H9 (cell line): ENCODE measurements at regions not wholly inside any gene's neighbourhood (a gene's known extent, or its start where the extent isn't known, plus 50 kb on each side); places are given as distances from the start of the nearest gene placed in this dataset.

Experiments
- DNase-seq: peaks from one replicate; pipeline ENCODE4 v3.0.0-alpha.2; 2017
- H2AFZ ChIP-seq: one replicate; pipeline ENCODE4 v1.6.1; 2013; ENCODE audit warnings: mild to moderate bottlenecking, low read length, control low read depth, moderate library complexity
- H2AK5ac ChIP-seq: 2 replicates; pipeline ENCODE4 v1.6.1; 2013; ENCODE audit warnings: low read length, control low read depth, mixed read lengths; ENCODE audit not compliant: insufficient read length
- H2BK120ac ChIP-seq: one replicate; pipeline ENCODE4 v1.6.1; 2013; ENCODE audit warnings: low read depth, mild to moderate bottlenecking, low read length, control low read depth, inconsistent platforms; ENCODE audit not compliant: poor library complexity, severe bottlenecking
- H2BK12ac ChIP-seq: 2 replicates; pipeline ENCODE4 v1.6.1; 2013; ENCODE audit warnings: low read length, control low read depth, mixed read lengths, low read depth; ENCODE audit not compliant: insufficient read length
- H2BK15ac ChIP-seq: 2 replicates; pipeline ENCODE4 v1.6.1; 2013; ENCODE audit warnings: low read depth, low read length, control low read depth
- H2BK20ac ChIP-seq: one replicate; pipeline ENCODE4 v1.6.1; 2013; ENCODE audit warnings: low read depth, mild to moderate bottlenecking, low read length, control low read depth, inconsistent platforms; ENCODE audit not compliant: poor library complexity, severe bottlenecking
- H2BK5ac ChIP-seq: 2 replicates; pipeline ENCODE4 v1.6.1; 2013; ENCODE audit warnings: low read length, control low read depth, mixed read lengths; ENCODE audit not compliant: insufficient read length
- H3K14ac ChIP-seq: 2 replicates; pipeline ENCODE4 v1.6.1; 2013; ENCODE audit warnings: low read length, control low read depth; ENCODE audit not compliant: insufficient read depth
- H3K18ac ChIP-seq: 2 replicates; pipeline ENCODE4 v1.6.1; 2013; ENCODE audit warnings: low read depth, mild to moderate bottlenecking, mixed read lengths, low read length, control low read depth; ENCODE audit not compliant: insufficient read length
- H3K23ac ChIP-seq: 2 replicates; pipeline ENCODE4 v1.6.1; 2013; ENCODE audit warnings: low read length, control low read depth, mixed read lengths, low read depth; ENCODE audit not compliant: insufficient read length
- H3K23me2 ChIP-seq: 2 replicates; pipeline ENCODE4 v1.6.1; 2013; ENCODE audit warnings: low read depth, mild to moderate bottlenecking, mixed read lengths, low read length, control low read depth; ENCODE audit not compliant: insufficient read length, poor library complexity, severe bottlenecking
- H3K27ac ChIP-seq: 2 replicates; pipeline ENCODE4 v1.5.1; 2013; ENCODE audit warnings: low read length, control low read depth, mixed read lengths, low read depth; ENCODE audit not compliant: insufficient read length
- H3K27me3 ChIP-seq: 2 replicates; pipeline ENCODE4 v1.6.1; 2013; ENCODE audit warnings: low read length, control low read depth, inconsistent platforms; ENCODE audit not compliant: insufficient read depth
- H3K4ac ChIP-seq: 2 replicates; pipeline ENCODE4 v1.6.1; 2013; ENCODE audit warnings: low read depth, mild to moderate bottlenecking, control low read depth, inconsistent platforms, low read length, moderate library complexity
- H3K4me1 ChIP-seq: 2 replicates; pipeline ENCODE4 v1.6.1; 2013; ENCODE audit warnings: low read length, control low read depth, inconsistent platforms; ENCODE audit not compliant: insufficient read depth
- H3K4me2 ChIP-seq: 2 replicates; pipeline ENCODE4 v1.6.1; 2013; ENCODE audit warnings: low read length, control low read depth, mixed read lengths; ENCODE audit not compliant: insufficient read length, insufficient read depth
- H3K56ac ChIP-seq: 2 replicates; pipeline ENCODE4 v1.6.1; 2013; ENCODE audit warnings: low read depth, mild to moderate bottlenecking, mixed read lengths, low read length, control low read depth; ENCODE audit not compliant: insufficient read length
- H3K79me1 ChIP-seq: 2 replicates; pipeline ENCODE4 v1.6.1; 2013; ENCODE audit warnings: low read depth, mild to moderate bottlenecking, moderate library complexity, low read length, control low read depth, inconsistent platforms; ENCODE audit not compliant: insufficient read depth, poor library complexity, severe bottlenecking
- H3K79me2 ChIP-seq: 2 replicates; pipeline ENCODE4 v1.6.1; 2013; ENCODE audit warnings: low read length, control low read depth, inconsistent platforms; ENCODE audit not compliant: insufficient read depth
- H3K9ac ChIP-seq: 2 replicates; pipeline ENCODE4 v1.6.1; 2013; ENCODE audit warnings: low read length, control low read depth, mixed read lengths; ENCODE audit not compliant: insufficient read length; ENCODE audit errors: extremely low read depth
- H3K9me3 ChIP-seq: one replicate; pipeline ENCODE4 v1.6.1; 2013; ENCODE audit warnings: low read depth, low read length, inconsistent platforms; ENCODE audit not compliant: control insufficient read depth
- H3T11ph ChIP-seq: one replicate; pipeline ENCODE4 v1.6.1; 2013; ENCODE audit warnings: mild to moderate bottlenecking, low read length, control low read depth, inconsistent platforms
- H4K20me1 ChIP-seq: one replicate; pipeline ENCODE4 v1.6.1; 2013; ENCODE audit not compliant: control insufficient read depth, insufficient read length, insufficient read depth
- H4K5ac ChIP-seq: 2 replicates; pipeline ENCODE4 v1.6.1; 2013; ENCODE audit warnings: low read depth, mild to moderate bottlenecking, mixed read lengths, low read length, control low read depth; ENCODE audit not compliant: insufficient read length
- H4K8ac ChIP-seq: replicated peaks from 2 replicates; pipeline ENCODE4 v1.6.1; 2013; ENCODE audit warnings: low read length, control low read depth, mixed read lengths, low read depth; ENCODE audit not compliant: insufficient read length
- H4K91ac ChIP-seq: 2 replicates; pipeline ENCODE4 v1.6.1; 2013; ENCODE audit warnings: low read depth, mild to moderate bottlenecking, moderate library complexity, mixed read lengths, low read length, control low read depth; ENCODE audit not compliant: insufficient read length
- H3K27ac Mint-ChIP-seq, 3 experiments: 2 replicates in 2 of 3; 3 replicates in 1 of 3; pipeline ENCODE4 v1.8.0; 2020 to 2021; ENCODE audit warnings: mixed read lengths in 3 of 3, mild to moderate bottlenecking in 1 of 3, moderate library complexity in 1 of 3
- H3K27me3 Mint-ChIP-seq: 2 replicates; pipeline ENCODE4 v1.8.0; 2021; ENCODE audit warnings: low read depth, mild to moderate bottlenecking, moderate library complexity, mixed read lengths
- H3K36me3 Mint-ChIP-seq, 3 experiments: 2 replicates in 2 of 3; 3 replicates in 1 of 3; pipeline ENCODE4 v1.8.0; 2020 to 2021; ENCODE audit warnings: low read depth in 3 of 3, mixed read lengths in 3 of 3; ENCODE audit not compliant: insufficient read depth in 1 of 3
- H3K4me1 Mint-ChIP-seq, 2 experiments: 2 replicates each; pipeline ENCODE4 v1.8.0; 2020; ENCODE audit warnings: mixed read lengths in 2 of 2
- H3K4me3 Mint-ChIP-seq, 2 experiments: 2 replicates in 1 of 2; 3 replicates in 1 of 2; pipeline ENCODE4 v1.8.0; 2020 to 2021; ENCODE audit warnings: mild to moderate bottlenecking in 2 of 2, mixed read lengths in 2 of 2, moderate library complexity in 1 of 2
- H3K9me3 Mint-ChIP-seq, 2 experiments: 2 replicates in 1 of 2; 3 replicates in 1 of 2; pipeline ENCODE4 v1.8.0; 2020; ENCODE audit warnings: mild to moderate bottlenecking in 2 of 2, mixed read lengths in 2 of 2, moderate library complexity in 1 of 2
- WGBS: extraction: QIAGEN DNeasy Blood & Tissue Kit; methylation state at CpG from one replicate; pipeline ENCODE4 v1.1.7; 2013; ENCODE audit warnings: missing lambda C conversion rate, low lambda C conversion rate, mixed read lengths; ENCODE audit not compliant: insufficient read length; ENCODE audit errors: extremely low coverage; 5-methylcytosine and 5-hydroxymethylcytosine counted together
- TF ChIP-seq, protein P1 (sequence below): fragments of 200-600 bp; sonication (generic); conservative IDR thresholded peaks from 3 replicates; pipeline ENCODE4 v1.8.0; 2021; ENCODE audit warnings: antibody characterized with exemption, mild to moderate bottlenecking

DNA sequence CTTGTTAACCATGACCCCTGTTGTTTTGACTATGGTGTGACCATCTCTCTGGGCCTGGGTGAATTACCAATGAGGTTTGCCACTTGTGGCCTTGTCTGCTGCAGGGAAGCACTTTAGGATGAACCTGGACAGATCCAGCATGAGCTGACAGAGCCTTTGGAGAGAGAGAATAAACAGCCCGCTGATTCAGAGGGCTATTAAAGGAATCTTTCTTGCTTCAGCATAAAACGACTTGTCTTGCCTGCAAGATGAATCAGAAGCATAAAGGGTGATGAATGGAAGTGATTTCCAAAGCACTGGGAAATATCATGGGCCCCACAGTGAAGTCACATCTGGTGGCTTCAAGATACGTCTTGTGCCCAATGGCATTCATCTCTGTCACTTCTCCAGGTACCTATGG, 69.0 kb upstream of the WSCD2 start:
- H3K56ac ChIP-seq = no peak overlapping the region
- H3K9ac ChIP-seq = no peak overlapping the region
- H3K4me2 ChIP-seq = no peak overlapping the region
- no CpG with 5 or more reads among the region's 3 CpGs for WGBS
- no peaks in the 10 kb centered on the region for H3K27me3 ChIP-seq
- H3K18ac ChIP-seq = no peak overlapping the region
- H2AK5ac ChIP-seq = no peak overlapping the region
- no peak for DNase-seq
- no peaks in the 10 kb centered on the region for H3K23me2 ChIP-seq
- H2AFZ ChIP-seq = no peak overlapping the region
- no peak overlapping the region for H2BK20ac ChIP-seq
- H3K27me3 Mint-ChIP-seq = peaks cover 9% of the 10 kb centered on the region
- H3K23ac ChIP-seq = no peak overlapping the region
- no peaks in the 10 kb centered on the region for H4K20me1 ChIP-seq
- no peaks in the 10 kb centered on the region for H3K79me1 ChIP-seq
- H3K4me1 ChIP-seq = no peaks in the 10 kb centered on the region
- H2BK15ac ChIP-seq = no peak overlapping the region
- no peak overlapping the region for H2BK5ac ChIP-seq
- no peak overlapping the region for H3K27ac Mint-ChIP-seq
- no peaks in the 10 kb centered on the region for H3K79me2 ChIP-seq
- H4K5ac ChIP-seq = no peak overlapping the region
- no peak overlapping the region for H2BK12ac ChIP-seq
- no peak overlapping the region for H2BK120ac ChIP-seq
- no peak overlapping the region for H3K14ac ChIP-seq
- no peak overlapping the region for H3K27ac ChIP-seq
- no peak overlapping the region for H3T11ph ChIP-seq
- H3K4me3 Mint-ChIP-seq = no peak overlapping the region
- no peak overlapping the region for H4K91ac ChIP-seq
- TF ChIP-seq, protein P1, sequence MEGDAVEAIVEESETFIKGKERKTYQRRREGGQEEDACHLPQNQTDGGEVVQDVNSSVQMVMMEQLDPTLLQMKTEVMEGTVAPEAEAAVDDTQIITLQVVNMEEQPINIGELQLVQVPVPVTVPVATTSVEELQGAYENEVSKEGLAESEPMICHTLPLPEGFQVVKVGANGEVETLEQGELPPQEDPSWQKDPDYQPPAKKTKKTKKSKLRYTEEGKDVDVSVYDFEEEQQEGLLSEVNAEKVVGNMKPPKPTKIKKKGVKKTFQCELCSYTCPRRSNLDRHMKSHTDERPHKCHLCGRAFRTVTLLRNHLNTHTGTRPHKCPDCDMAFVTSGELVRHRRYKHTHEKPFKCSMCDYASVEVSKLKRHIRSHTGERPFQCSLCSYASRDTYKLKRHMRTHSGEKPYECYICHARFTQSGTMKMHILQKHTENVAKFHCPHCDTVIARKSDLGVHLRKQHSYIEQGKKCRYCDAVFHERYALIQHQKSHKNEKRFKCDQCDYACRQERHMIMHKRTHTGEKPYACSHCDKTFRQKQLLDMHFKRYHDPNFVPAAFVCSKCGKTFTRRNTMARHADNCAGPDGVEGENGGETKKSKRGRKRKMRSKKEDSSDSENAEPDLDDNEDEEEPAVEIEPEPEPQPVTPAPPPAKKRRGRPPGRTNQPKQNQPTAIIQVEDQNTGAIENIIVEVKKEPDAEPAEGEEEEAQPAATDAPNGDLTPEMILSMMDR = no peak
- no peak overlapping the region for H4K8ac ChIP-seq
- no peaks in the 10 kb centered on the region for H3K36me3 Mint-ChIP-seq
- no peaks in the 10 kb centered on the region for H3K9me3 Mint-ChIP-seq
- H3K4me1 Mint-ChIP-seq = peaks cover 5 to 14% of the 10 kb centered on the region in 2 experiments
- no peaks in the 10 kb centered on the region for H3K9me3 ChIP-seq
- H3K4ac ChIP-seq = no peak overlapping the region
